ENCODE measurements at regions not wholly inside any gene's neighbourhood (a gene's known extent, or its start where the extent isn't known, plus 50 kb on each side); places are given as distances from the start of the nearest gene placed in this dataset.

GRCh38 chr7:54897891-54898290, 120.9 kb upstream of the EGFR start:
- TF ChIP-seq ZNF274 (IDR thresholded peaks at IDR 0.05; ENCODE audit: low read depth, low read length) = no peak
- TF ChIP-seq YY1 (IDR thresholded peaks at IDR 0.05; ENCODE audit: insufficient read depth, insufficient read length) = no peak
